Esophagus muscularis mucosa (tissue), 3 donors: ENCODE measurements at regions not wholly inside any gene's neighbourhood (a gene's known extent, or its start where the extent isn't known, plus 50 kb on each side); places are given as distances from the start of the nearest gene placed in this dataset.

ENCODE experiments used
- CTCF ChIP-seq, 3 experiments: fragments of 200-600 bp in 2 of 3; fragments of 450-650 bp in 1 of 3; sonication (generic) in 2 of 3; IDR thresholded peaks; one replicate each; pipeline ENCODE4 v1.5.1; 2017 to 2019; ENCODE audit warnings: antibody characterized with exemption in 3 of 3, mild to moderate bottlenecking in 2 of 3, moderate library complexity in 1 of 3
- POLR2AphosphoS5 ChIP-seq, 2 donors: sonication (generic); formaldehyde crosslinking; IDR thresholded peaks; one replicate each; pipeline ENCODE4 v1.6.1; 2017; ENCODE audit warnings: antibody characterized with exemption in 2 of 2

DNA sequence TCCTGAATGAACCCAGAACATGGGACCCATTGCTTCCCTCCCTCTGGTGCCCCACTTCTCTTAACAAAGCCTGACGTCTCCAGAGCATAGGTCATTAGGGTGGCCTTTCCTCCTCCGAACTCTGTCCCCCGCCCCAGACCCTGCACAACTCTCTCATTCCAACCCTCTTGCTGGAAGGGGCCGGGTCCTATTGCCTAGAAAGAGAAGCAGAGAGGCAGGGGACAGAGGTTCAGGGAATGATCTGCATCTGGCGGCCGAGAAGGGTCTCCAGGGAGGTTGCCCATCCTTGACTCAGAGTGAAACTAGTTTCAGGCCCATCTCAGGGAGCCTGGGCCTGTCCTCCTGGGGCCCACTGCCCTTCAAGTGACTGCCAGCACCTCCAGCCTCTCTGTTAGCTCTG lies 79.0 kb downstream of the LINGO1 start:
- no peak for TF ChIP-seq CTCF (IDR thresholded peaks at IDR 0.05)
- TF ChIP-seq POLR2AphosphoS5 (IDR thresholded peaks at IDR 0.05) = no peak
